HepG2 (cell line): ENCODE measurements at regions not wholly inside any gene's neighbourhood (a gene's known extent, or its start where the extent isn't known, plus 50 kb on each side); places are given as distances from the start of the nearest gene placed in this dataset.

ENCODE experiments used
- CTCF ChIP-seq: sonication (generic); formaldehyde crosslinking; IDR thresholded peaks from 2 replicates; pipeline ENCODE4 v1.5.0; 2020; ENCODE audit warnings: mild to moderate bottlenecking, missing genetic modification reagents, moderate library complexity
- ZNF713 ChIP-seq: sonication (generic); formaldehyde crosslinking; IDR thresholded peaks from 2 replicates; pipeline ENCODE4 v1.4.0; 2020; ENCODE audit warnings: mild to moderate bottlenecking, missing genetic modification reagents
- TF ChIP-seq, protein P1 (sequence below): sonication (generic); formaldehyde crosslinking; conservative IDR thresholded peaks from 2 replicates; pipeline ENCODE4 v1.4.0; 2020; ENCODE audit warnings: mild to moderate bottlenecking, missing genetic modification reagents, moderate library complexity
- TF ChIP-seq, protein P2 (sequence below): sonication (generic); formaldehyde crosslinking; IDR thresholded peaks from 2 replicates; pipeline ENCODE4 v1.4.0; 2020; ENCODE audit warnings: missing genetic modification reagents

- TF ChIP-seq, protein P1, sequence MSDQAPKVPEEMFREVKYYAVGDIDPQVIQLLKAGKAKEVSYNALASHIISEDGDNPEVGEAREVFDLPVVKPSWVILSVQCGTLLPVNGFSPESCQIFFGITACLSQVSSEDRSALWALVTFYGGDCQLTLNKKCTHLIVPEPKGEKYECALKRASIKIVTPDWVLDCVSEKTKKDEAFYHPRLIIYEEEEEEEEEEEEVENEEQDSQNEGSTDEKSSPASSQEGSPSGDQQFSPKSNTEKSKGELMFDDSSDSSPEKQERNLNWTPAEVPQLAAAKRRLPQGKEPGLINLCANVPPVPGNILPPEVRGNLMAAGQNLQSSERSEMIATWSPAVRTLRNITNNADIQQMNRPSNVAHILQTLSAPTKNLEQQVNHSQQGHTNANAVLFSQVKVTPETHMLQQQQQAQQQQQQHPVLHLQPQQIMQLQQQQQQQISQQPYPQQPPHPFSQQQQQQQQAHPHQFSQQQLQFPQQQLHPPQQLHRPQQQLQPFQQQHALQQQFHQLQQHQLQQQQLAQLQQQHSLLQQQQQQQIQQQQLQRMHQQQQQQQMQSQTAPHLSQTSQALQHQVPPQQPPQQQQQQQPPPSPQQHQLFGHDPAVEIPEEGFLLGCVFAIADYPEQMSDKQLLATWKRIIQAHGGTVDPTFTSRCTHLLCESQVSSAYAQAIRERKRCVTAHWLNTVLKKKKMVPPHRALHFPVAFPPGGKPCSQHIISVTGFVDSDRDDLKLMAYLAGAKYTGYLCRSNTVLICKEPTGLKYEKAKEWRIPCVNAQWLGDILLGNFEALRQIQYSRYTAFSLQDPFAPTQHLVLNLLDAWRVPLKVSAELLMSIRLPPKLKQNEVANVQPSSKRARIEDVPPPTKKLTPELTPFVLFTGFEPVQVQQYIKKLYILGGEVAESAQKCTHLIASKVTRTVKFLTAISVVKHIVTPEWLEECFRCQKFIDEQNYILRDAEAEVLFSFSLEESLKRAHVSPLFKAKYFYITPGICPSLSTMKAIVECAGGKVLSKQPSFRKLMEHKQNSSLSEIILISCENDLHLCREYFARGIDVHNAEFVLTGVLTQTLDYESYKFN = no peak
- TF ChIP-seq ZNF713 (no peak), CTCF (CRISPR knock-in tag) (no peak)
- TF ChIP-seq, protein P2, sequence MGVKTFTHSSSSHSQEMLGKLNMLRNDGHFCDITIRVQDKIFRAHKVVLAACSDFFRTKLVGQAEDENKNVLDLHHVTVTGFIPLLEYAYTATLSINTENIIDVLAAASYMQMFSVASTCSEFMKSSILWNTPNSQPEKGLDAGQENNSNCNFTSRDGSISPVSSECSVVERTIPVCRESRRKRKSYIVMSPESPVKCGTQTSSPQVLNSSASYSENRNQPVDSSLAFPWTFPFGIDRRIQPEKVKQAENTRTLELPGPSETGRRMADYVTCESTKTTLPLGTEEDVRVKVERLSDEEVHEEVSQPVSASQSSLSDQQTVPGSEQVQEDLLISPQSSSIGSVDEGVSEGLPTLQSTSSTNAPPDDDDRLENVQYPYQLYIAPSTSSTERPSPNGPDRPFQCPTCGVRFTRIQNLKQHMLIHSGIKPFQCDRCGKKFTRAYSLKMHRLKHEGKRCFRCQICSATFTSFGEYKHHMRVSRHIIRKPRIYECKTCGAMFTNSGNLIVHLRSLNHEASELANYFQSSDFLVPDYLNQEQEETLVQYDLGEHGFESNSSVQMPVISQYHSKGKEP (CRISPR knock-in tag) = no peak
Measured at GRCh38 chr2:64246962-64247361, 102.7 kb upstream of the PELI1 start.
